NOMO-1 treated with dmso at 0.1 percent for 144 hours (cell line): ENCODE measurements at regions not wholly inside any gene's neighbourhood (a gene's known extent, or its start where the extent isn't known, plus 50 kb on each side); places are given as distances from the start of the nearest gene placed in this dataset.
"Not testable (repeated sequence)": the region's sequence is repeated elsewhere in the genome, so short reads cannot be mapped to it uniquely, and the experiment has no call there.

Experiments used
- DNase-seq: peaks from one replicate; lab custom pipeline; 2025; ENCODE audit not compliant: unreplicated experiment; lab: John Stamatoyannopoulos, UW

GRCh38 chr2:64250063-64250462 is 105.8 kb upstream of the PELI1 start:
- no peak for DNase-seq

- no peak for DNase-seq
These were observed 106.7 kb upstream of the PELI1 start for GRCh38 chr2:64250751-64251423.

GRCh38 chr2:64251497-64252250 is 107.5 kb upstream of the PELI1 start:
- no peak for DNase-seq

GRCh38 chr2:64252251-64252978 is 108.2 kb upstream of the PELI1 start:
- DNase-seq, result not testable (repeated sequence)

GRCh38 chr2:64253421-64253820 is 109.2 kb upstream of the PELI1 start:
- DNase-seq, result not testable (repeated sequence)

- no peak for DNase-seq
These were observed 114.3 kb upstream of the PELI1 start for GRCh38 chr2:64258566-64258965.

- no peak for DNase-seq
These were observed 115.1 kb upstream of the PELI1 start for GRCh38 chr2:64259312-64259711.

GRCh38 chr2:64260093-64260803 is 116.0 kb upstream of the PELI1 start:
- DNase-seq, result no peak

- peak; percentile 77 for DNase-seq
These were observed 116.6 kb upstream of the PELI1 start for GRCh38 chr2:64260817-64261216.

GRCh38 chr2:64262071-64262470 is 117.9 kb upstream of the PELI1 start:
- no peak for DNase-seq

- DNase-seq, result no peak
These were observed 118.6 kb upstream of the PELI1 start for GRCh38 chr2:64262816-64263215.

GRCh38 chr2:64263315-64263714 is 119.1 kb upstream of the PELI1 start:
- DNase-seq, result no peak

GRCh38 chr2:64267699-64268098 is 123.5 kb upstream of the PELI1 start:
- DNase-seq, result no peak

- DNase-seq, result no peak
These were observed 124.3 kb upstream of the PELI1 start for GRCh38 chr2:64268330-64269048.

- peak; percentile 58 for DNase-seq
These were observed 129.5 kb upstream of the PELI1 start for GRCh38 chr2:64273524-64274398.

GRCh38 chr2:64274399-64275173 is 130.4 kb upstream of the PELI1 start:
- DNase-seq, result no peak

GRCh38 chr2:64275174-64275466 is 130.9 kb upstream of the PELI1 start:
- DNase-seq, result no peak

- no peak for DNase-seq
These were observed 132.3 kb upstream of the PELI1 start for GRCh38 chr2:64276417-64277095.
